Activated naive CD4-positive, alpha-beta T cell treated with anti-CD3 and anti-CD28 coated beads, Interleukin-2, amount 10 ng/mL, durations not matched to agents 7 days and 5 days (primary cell): ENCODE measurements at regions not wholly inside any gene's neighbourhood (a gene's known extent, or its start where the extent isn't known, plus 50 kb on each side); places are given as distances from the start of the nearest gene placed in this dataset.
"Not testable (repeated sequence)": the region's sequence is repeated elsewhere in the genome, so short reads cannot be mapped to it uniquely, and the experiment has no call there.

Source experiments
- CTCF ChIA-PET: fragments of 350-600 bp; sonication (Branson Sonifier 250); formaldehyde crosslinking; loops from one replicate; lab custom pipeline; 2021; ENCODE audit warnings: antibody characterized with exemption; lab: Charles Lee
- DNase-seq: peaks from one replicate; pipeline ENCODE4 v3.0.0-alpha.2; 2020
- H3K27ac Mint-ChIP-seq: one replicate; pipeline ENCODE4 v1.8.0; 2021; ENCODE audit warnings: mild to moderate bottlenecking, moderate library complexity, mixed read lengths
- H3K27me3 Mint-ChIP-seq: one replicate; pipeline ENCODE4 v1.8.0; 2021; ENCODE audit warnings: mild to moderate bottlenecking, mixed read lengths
- H3K36me3 Mint-ChIP-seq: one replicate; pipeline ENCODE4 v1.8.0; 2021; ENCODE audit warnings: mixed read lengths
- H3K4me1 Mint-ChIP-seq: one replicate; pipeline ENCODE4 v1.8.0; 2021; ENCODE audit warnings: mixed read lengths
- H3K4me3 Mint-ChIP-seq: one replicate; pipeline ENCODE4 v1.8.0; 2021; ENCODE audit warnings: mild to moderate bottlenecking, moderate library complexity, mixed read lengths
- H3K9me3 Mint-ChIP-seq: one replicate; pipeline ENCODE4 v1.8.0; 2021; ENCODE audit warnings: mixed read lengths

- DNase-seq = no peak
- H3K4me3 Mint-ChIP-seq = no peak overlapping the region
- no peaks in the 10 kb centered on the region for H3K36me3 Mint-ChIP-seq
- H3K27ac Mint-ChIP-seq = no peak overlapping the region
- CTCF ChIA-PET = no interaction called here
- peaks cover 5% of the 10 kb centered on the region for H3K9me3 Mint-ChIP-seq
- no peaks in the 10 kb centered on the region for H3K27me3 Mint-ChIP-seq
- H3K4me1 Mint-ChIP-seq = no peaks in the 10 kb centered on the region
Observed at GRCh38 chr5:119694284-119694683, 64.9 kb downstream of the FAM170A start.

DNA sequence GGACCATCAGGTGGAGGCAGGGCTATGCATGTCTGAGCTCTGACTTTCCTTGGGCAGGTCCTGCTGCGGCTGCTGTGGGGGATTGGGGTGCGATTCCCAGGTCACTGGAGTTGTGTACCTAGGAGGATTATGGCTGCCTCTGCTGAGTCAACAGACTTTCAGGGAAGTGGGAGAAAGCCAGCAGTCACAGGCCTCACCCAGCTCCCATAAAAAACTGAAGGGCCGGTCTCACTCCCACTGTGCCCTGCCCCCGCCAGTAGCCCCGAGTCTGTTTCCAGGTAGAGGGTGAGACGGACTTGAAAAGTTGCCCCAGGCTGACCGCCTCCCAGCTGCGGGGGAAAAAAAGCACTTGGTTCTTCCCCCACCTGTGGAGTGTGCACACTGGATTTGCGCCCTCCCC lies 76.7 kb downstream of the FAM170A start:
- no peak for DNase-seq
- CTCF ChIA-PET = no interaction called here
- Mint-ChIP-seq H3K4me1 (no peaks in the 10 kb centered on the region), H3K9me3 (no peaks in the 10 kb centered on the region), H3K36me3 (no peaks in the 10 kb centered on the region), H3K27me3 (no peaks in the 10 kb centered on the region), H3K27ac (no peak overlapping the region), H3K4me3 (no peak overlapping the region)

DNA sequence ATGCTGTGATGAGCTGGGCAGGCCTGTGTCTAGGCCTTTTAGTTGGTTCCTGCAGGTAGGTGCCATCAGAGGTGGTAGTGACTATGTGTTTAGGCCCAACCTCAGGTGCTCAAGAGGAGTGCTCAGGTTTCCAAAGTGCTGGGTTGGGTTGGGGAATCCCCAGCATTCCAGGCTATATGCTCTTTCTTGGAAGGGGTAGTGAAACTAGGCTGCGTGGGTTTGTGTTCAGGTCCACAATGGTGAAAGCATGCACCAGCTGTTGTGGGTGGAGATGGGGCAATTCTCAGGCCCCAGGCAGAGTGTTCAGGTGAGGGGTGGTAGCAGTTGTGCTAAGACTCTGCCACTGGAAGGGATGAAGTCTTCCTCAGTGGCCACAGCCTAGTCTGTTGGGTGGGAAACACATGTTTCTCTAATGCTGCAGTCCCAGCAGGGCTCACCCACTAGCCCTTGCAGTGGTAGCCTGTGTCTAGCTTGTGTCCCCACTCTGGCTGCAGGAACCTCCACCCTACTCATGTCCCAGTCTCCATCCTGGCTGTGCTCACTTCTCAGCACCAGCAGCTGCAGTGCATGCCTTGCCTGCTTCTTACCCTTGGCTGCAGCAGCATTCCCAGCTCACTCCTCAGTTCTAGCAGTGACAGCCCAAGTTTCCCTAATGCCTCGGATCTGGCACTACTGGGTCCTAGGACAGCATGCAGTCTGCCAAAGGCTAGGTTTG lies 78.9 kb downstream of the FAM170A start:
- DNase-seq = no peak
- Mint-ChIP-seq H3K27me3 (no peaks in the 10 kb centered on the region), H3K4me3 (no peak overlapping the region), H3K27ac (no peak overlapping the region), H3K36me3 (no peaks in the 10 kb centered on the region), H3K9me3 (no peaks in the 10 kb centered on the region), H3K4me1 (no peaks in the 10 kb centered on the region)
- CTCF ChIA-PET = no interaction called here

DNA sequence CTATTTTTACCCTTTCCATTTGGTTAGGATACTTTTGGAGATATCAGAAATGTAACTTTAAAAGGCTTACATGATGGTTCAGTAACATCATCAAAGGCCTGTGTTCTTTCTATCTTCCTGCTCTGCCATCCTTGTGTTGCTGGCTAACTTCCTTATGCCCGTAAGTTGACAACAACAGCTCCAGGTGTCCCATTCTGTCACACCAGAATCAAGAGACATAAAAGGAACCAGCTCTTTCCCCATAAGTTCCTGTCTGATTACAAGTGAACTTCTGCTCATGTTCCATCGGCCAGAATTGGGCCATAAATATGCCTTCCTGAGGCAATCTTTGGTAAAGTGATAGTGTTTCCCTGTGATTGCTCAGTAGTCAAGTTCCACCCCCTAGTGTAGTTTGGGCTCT lies 92.4 kb downstream of the FAM170A start:
- Mint-ChIP-seq H3K9me3 (peaks cover 9% of the 10 kb centered on the region), H3K4me3 (no peak overlapping the region)

DNA sequence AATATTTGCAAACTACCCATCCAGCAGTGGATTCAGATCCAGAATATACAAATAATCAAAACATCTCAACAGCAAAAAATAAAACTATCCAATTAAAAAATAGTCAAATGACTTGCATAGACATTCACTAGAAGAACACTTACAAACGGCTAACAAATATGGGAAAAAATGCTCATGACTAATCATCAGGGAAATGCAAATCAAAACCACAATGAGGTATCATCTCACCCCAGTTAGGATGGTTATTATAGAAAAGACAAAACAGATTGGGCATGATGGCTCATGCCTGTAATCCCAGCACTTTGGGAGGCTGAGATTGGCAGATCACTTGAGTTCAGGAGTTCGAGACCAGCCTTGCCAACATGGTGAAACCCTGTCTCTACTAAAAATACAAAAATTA lies 95.9 kb downstream of the FAM170A start:
- DNase-seq, CTCF ChIA-PET: not testable (repeated sequence)
- peaks cover 10% of the 10 kb centered on the region for H3K9me3 Mint-ChIP-seq

More for the DNA sequence above, 92.4 kb downstream of the FAM170A start:
- no peak for DNase-seq
- no peaks in the 10 kb centered on the region for H3K4me1 Mint-ChIP-seq
- H3K36me3 Mint-ChIP-seq = no peaks in the 10 kb centered on the region
- H3K27ac Mint-ChIP-seq = no peak overlapping the region
- no peaks in the 10 kb centered on the region for H3K27me3 Mint-ChIP-seq
- CTCF ChIA-PET = no interaction called here

GRCh38 chr5:119726544-119726943 lies 97.2 kb downstream of the FAM170A start:
- Mint-ChIP-seq H3K4me3 (no peak overlapping the region), H3K27me3 (no peaks in the 10 kb centered on the region), H3K4me1 (no peaks in the 10 kb centered on the region), H3K36me3 (no peaks in the 10 kb centered on the region), H3K27ac (no peak overlapping the region), H3K9me3 (peaks cover 10% of the 10 kb centered on the region)
- CTCF ChIA-PET = no interaction called here
- no peak for DNase-seq

More for the DNA sequence above, 95.9 kb downstream of the FAM170A start:
- not testable (repeated sequence) for H3K4me1 Mint-ChIP-seq, H3K4me3 Mint-ChIP-seq, H3K36me3 Mint-ChIP-seq, H3K27me3 Mint-ChIP-seq, H3K27ac Mint-ChIP-seq

DNA sequence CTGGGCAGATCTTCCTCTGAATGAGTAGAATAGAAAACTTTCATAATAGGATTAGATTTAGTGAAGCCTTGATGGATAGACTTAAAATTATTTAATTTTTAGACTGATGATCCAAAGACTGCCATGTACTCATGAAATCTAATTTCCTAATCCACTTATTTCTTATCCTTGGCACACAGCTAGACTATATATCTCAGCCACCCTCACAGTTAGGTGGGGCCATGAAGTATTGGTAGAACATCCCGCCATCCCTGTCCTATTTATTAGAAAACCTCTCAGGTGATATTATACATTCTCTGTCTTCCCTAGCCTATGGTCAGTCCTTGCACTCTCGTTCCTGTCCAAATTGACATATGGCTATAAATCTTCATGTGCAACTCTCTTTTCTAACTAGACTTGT lies 110.9 kb downstream of the FAM170A start:
- Mint-ChIP-seq H3K4me3 (no peak overlapping the region), H3K4me1 (no peaks in the 10 kb centered on the region), H3K27me3 (no peaks in the 10 kb centered on the region), H3K27ac (no peak overlapping the region), H3K9me3 (no peaks in the 10 kb centered on the region), H3K36me3 (no peaks in the 10 kb centered on the region)
- CTCF ChIA-PET = no interaction called here
- no peak for DNase-seq

- Mint-ChIP-seq H3K4me1 (no peaks in the 10 kb centered on the region), H3K27ac (no peak overlapping the region), H3K27me3 (no peaks in the 10 kb centered on the region), H3K36me3 (no peaks in the 10 kb centered on the region), H3K4me3 (no peak overlapping the region), H3K9me3 (no peaks in the 10 kb centered on the region)
- CTCF ChIA-PET = interaction anchor here (0.9 kb wide), 1 partner anchor 10 kb away, joined by 4 read pairs; no protein-coding TSS in a partner anchor
- no peak for DNase-seq
Observed at GRCh38 chr5:119741691-119742090, 112.3 kb downstream of the FAM170A start.

GRCh38 chr5:119742311-119742710 lies 113.0 kb downstream of the FAM170A start:
- Mint-ChIP-seq H3K27ac (no peak overlapping the region), H3K4me1 (no peaks in the 10 kb centered on the region), H3K4me3 (no peak overlapping the region), H3K36me3 (no peaks in the 10 kb centered on the region), H3K9me3 (no peaks in the 10 kb centered on the region), H3K27me3 (no peaks in the 10 kb centered on the region)
- DNase-seq = no peak
- CTCF ChIA-PET = interaction anchor here (0.9 kb wide), 1 partner anchor 9 kb away, joined by 4 read pairs; no protein-coding TSS in a partner anchor

DNA sequence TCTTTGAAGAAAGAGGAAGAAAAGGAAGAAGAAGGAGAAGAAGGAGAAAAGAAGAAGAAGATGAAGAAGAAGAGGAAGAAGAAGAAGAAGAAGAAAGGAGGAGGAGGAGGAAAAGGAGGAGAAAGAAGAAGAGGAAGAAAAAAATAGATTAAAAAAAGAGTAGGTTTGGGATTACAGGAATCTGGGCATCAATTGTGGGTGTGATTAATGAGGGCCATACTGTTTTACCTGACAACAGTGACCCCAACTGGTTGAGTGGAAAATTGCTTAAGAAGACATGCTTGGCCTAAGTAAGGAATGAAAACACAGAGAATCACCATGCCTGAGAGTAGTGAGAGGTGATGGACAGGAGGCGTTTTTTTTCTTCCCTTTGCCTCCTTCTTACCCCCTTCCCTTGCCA lies 114.6 kb downstream of the FAM170A start:
- Mint-ChIP-seq H3K27ac (no peak overlapping the region), H3K9me3 (no peaks in the 10 kb centered on the region), H3K36me3 (no peaks in the 10 kb centered on the region), H3K27me3 (no peaks in the 10 kb centered on the region), H3K4me3 (no peak overlapping the region), H3K4me1 (no peaks in the 10 kb centered on the region)
- DNase-seq = peak; percentile 21
- CTCF ChIA-PET = no interaction called here

DNA sequence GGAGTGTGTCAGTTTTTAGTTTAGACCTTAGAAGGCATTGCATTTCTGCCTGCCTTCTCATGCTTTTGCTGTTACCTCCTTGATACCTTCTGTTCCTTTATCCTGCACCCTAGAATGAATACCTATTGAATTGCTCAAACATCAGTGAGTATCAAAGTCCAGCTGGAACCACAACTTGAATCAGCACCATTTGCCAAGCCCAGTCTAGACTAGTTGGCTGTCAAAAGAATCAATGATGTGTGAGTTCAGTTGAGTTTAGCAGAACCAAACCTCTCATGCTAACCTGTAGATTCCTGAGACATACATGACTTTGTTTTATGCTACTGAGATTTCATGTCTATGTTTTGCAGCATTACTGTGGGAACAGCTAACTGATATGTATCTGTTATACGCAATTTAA lies 116.6 kb downstream of the FAM170A start:
- no peaks in the 10 kb centered on the region for H3K36me3 Mint-ChIP-seq
- no peak overlapping the region for H3K27ac Mint-ChIP-seq
- no peak for DNase-seq
- H3K4me3 Mint-ChIP-seq = no peak overlapping the region
- H3K9me3 Mint-ChIP-seq = no peaks in the 10 kb centered on the region
- H3K4me1 Mint-ChIP-seq = no peaks in the 10 kb centered on the region
- CTCF ChIA-PET = interaction anchor here (1.2 kb wide), 1 partner anchor 275 kb away, joined by 3 read pairs; no protein-coding TSS in a partner anchor
- no peaks in the 10 kb centered on the region for H3K27me3 Mint-ChIP-seq

GRCh38 chr5:119746984-119747383 lies 117.6 kb downstream of the FAM170A start:
- CTCF ChIA-PET = interaction anchor here (1.2 kb wide), 1 partner anchor 276 kb away, joined by 3 read pairs; no protein-coding TSS in a partner anchor
- H3K4me3 Mint-ChIP-seq = no peak overlapping the region

GRCh38 chr5:119750887-119751733 lies 121.8 kb downstream of the FAM170A start:
- H3K36me3 Mint-ChIP-seq = no peaks in the 10 kb centered on the region
- H3K4me3 Mint-ChIP-seq = no peak overlapping the region
- DNase-seq = no peak
- no peaks in the 10 kb centered on the region for H3K9me3 Mint-ChIP-seq
- H3K27ac Mint-ChIP-seq = no peak overlapping the region
- no peaks in the 10 kb centered on the region for H3K27me3 Mint-ChIP-seq
- CTCF ChIA-PET = interaction anchor here (1.2 kb wide), 1 partner anchor 9 kb away, joined by 4 read pairs; no protein-coding TSS in a partner anchor
- H3K4me1 Mint-ChIP-seq = no peaks in the 10 kb centered on the region

More at GRCh38 chr5:119746984-119747383, 117.6 kb downstream of the FAM170A start:
- H3K9me3 Mint-ChIP-seq = no peaks in the 10 kb centered on the region
- no peaks in the 10 kb centered on the region for H3K4me1 Mint-ChIP-seq
- no peaks in the 10 kb centered on the region for H3K27me3 Mint-ChIP-seq
- no peak overlapping the region for H3K27ac Mint-ChIP-seq
- no peak for DNase-seq
- H3K36me3 Mint-ChIP-seq = no peaks in the 10 kb centered on the region

DNA sequence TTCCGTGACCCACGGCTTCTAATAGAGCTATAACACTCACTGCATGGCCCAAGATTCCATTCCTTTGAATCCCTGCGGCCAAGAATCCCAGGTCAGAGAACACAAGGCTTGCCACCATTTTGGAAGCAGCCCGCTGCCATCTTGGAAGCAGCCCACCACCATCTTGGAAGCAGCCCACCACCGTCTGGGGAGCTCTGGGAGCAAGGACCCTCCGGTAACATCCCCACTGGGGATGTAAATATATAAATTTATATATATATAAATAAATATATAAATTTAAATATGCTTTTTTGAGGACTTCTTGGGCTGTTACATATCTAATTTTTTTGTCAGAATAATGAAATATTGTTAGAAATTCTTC lies 122.4 kb downstream of the FAM170A start:
- no peaks in the 10 kb centered on the region for H3K4me1 Mint-ChIP-seq
- H3K27ac Mint-ChIP-seq = no peak overlapping the region
- CTCF ChIA-PET = interaction anchor here (1.2 kb wide), 1 partner anchor 10 kb away, joined by 4 read pairs; no protein-coding TSS in a partner anchor
- no peaks in the 10 kb centered on the region for H3K36me3 Mint-ChIP-seq
- H3K9me3 Mint-ChIP-seq = no peaks in the 10 kb centered on the region
- no peak for DNase-seq
- no peak overlapping the region for H3K4me3 Mint-ChIP-seq
- no peaks in the 10 kb centered on the region for H3K27me3 Mint-ChIP-seq
